Astrocyte (in vitro differentiated cells and primary cell): ENCODE measurements at regions not wholly inside any gene's neighbourhood (a gene's known extent, or its start where the extent isn't known, plus 50 kb on each side); places are given as distances from the start of the nearest gene placed in this dataset.

Experiments used
- DNase-seq: peaks from one replicate; pipeline ENCODE4 v3.0.0-alpha.2; 2010; ENCODE audit warnings: low read depth
- FAIRE-seq: peaks from 2 replicates; lab custom pipeline; 2011; peaks lifted over from hg19 to GRCh38; lab: Jason Lieb, UNC
- H2AFZ ChIP-seq: 2 replicates; pipeline ENCODE4 v1.6.0; 2012; ENCODE audit warnings: low read depth, low read length, inconsistent platforms
- H3K27ac ChIP-seq: 2 replicates; pipeline ENCODE4 v1.5.1; 2011; ENCODE audit warnings: low read depth, low read length, inconsistent platforms
- H3K27me3 ChIP-seq: 2 replicates; pipeline ENCODE4 v1.6.0; 2011; ENCODE audit warnings: low read length, inconsistent platforms; ENCODE audit not compliant: insufficient read depth
- H3K36me3 ChIP-seq: 2 replicates; pipeline ENCODE4 v1.5.1; 2011; ENCODE audit warnings: low read length, inconsistent platforms; ENCODE audit not compliant: insufficient read depth
- H3K4me1 ChIP-seq: 2 replicates; pipeline ENCODE4 v1.5.1; 2011; ENCODE audit warnings: low read length, inconsistent platforms; ENCODE audit not compliant: insufficient read depth
- H3K4me2 ChIP-seq: 2 replicates; pipeline ENCODE4 v1.6.0; 2012; ENCODE audit warnings: low read length, inconsistent platforms
- H3K4me3 ChIP-seq: 2 replicates; pipeline ENCODE4 v1.5.1; 2011; ENCODE audit warnings: low read depth, mild to moderate bottlenecking, low read length, inconsistent platforms; ENCODE audit not compliant: insufficient read depth
- H3K79me2 ChIP-seq: 2 replicates; pipeline ENCODE4 v1.6.0; 2012; ENCODE audit warnings: mild to moderate bottlenecking, low read length, inconsistent platforms; ENCODE audit not compliant: insufficient read depth
- H3K9ac ChIP-seq: 2 replicates; pipeline ENCODE4 v1.6.0; 2012; ENCODE audit warnings: mild to moderate bottlenecking, low read length, inconsistent platforms
- H3K9me3 ChIP-seq: 2 replicates; pipeline ENCODE4 v1.5.1; 2012; ENCODE audit warnings: low read depth, mild to moderate bottlenecking, low read length, inconsistent platforms; ENCODE audit not compliant: insufficient read depth
- H4K20me1 ChIP-seq: 2 replicates; pipeline ENCODE4 v1.6.0; 2012; ENCODE audit warnings: low read length, inconsistent platforms; ENCODE audit not compliant: insufficient read depth
- H3K27ac Mint-ChIP-seq: one replicate; pipeline ENCODE4 v1.8.0; 2021; ENCODE audit warnings: mild to moderate bottlenecking, mixed read lengths; ENCODE audit not compliant: unreplicated experiment
- H3K27me3 Mint-ChIP-seq: one replicate; pipeline ENCODE4 v1.8.0; 2021; ENCODE audit warnings: low read depth, mixed read lengths; ENCODE audit not compliant: unreplicated experiment
- H3K36me3 Mint-ChIP-seq: one replicate; pipeline ENCODE4 v1.8.0; 2021; ENCODE audit warnings: low read depth, mixed read lengths; ENCODE audit not compliant: unreplicated experiment
- H3K4me1 Mint-ChIP-seq: one replicate; pipeline ENCODE4 v1.8.0; 2021; ENCODE audit warnings: low read depth, mixed read lengths; ENCODE audit not compliant: unreplicated experiment
- H3K4me3 Mint-ChIP-seq: one replicate; pipeline ENCODE4 v1.8.0; 2021; ENCODE audit warnings: mild to moderate bottlenecking, moderate library complexity, mixed read lengths; ENCODE audit not compliant: unreplicated experiment
- H3K9me3 Mint-ChIP-seq: one replicate; pipeline ENCODE4 v1.8.0; 2021; ENCODE audit warnings: mild to moderate bottlenecking, mixed read lengths; ENCODE audit not compliant: unreplicated experiment
- CTCF ChIP-seq: IDR thresholded peaks from 2 replicates; pipeline ENCODE4 v1.5.1; 2011; ENCODE audit warnings: low read depth, mild to moderate bottlenecking, inconsistent platforms, low read length, moderate library complexity; ENCODE audit not compliant: insufficient read depth
- EZH2 ChIP-seq: IDR thresholded peaks from 2 replicates; pipeline ENCODE4 v1.6.1; 2012; ENCODE audit warnings: mild to moderate bottlenecking, low read length, inconsistent platforms; ENCODE audit not compliant: insufficient read depth

- TF ChIP-seq EZH2 (no peak), CTCF (no peak)
- no peak overlapping the region for H2AFZ ChIP-seq
- H4K20me1 ChIP-seq = no peaks in the 10 kb centered on the region
- H3K4me1 ChIP-seq = peaks cover 12% of the 10 kb centered on the region
- no peak overlapping the region for H3K27ac ChIP-seq
- H3K9me3 ChIP-seq = no peaks in the 10 kb centered on the region
- no peak overlapping the region for H3K4me2 ChIP-seq
- no peak for FAIRE-seq
- H3K36me3 ChIP-seq = no peaks in the 10 kb centered on the region
- Mint-ChIP-seq H3K27ac (no peak overlapping the region), H3K36me3 (no peaks in the 10 kb centered on the region), H3K4me3 (no peak overlapping the region), H3K9me3 (no peaks in the 10 kb centered on the region), H3K27me3 (peaks cover 4% of the 10 kb centered on the region), H3K4me1 (peaks cover 5% of the 10 kb centered on the region)
- no peak overlapping the region for H3K4me3 ChIP-seq
- no peaks in the 10 kb centered on the region for H3K79me2 ChIP-seq
- H3K9ac ChIP-seq = no peak overlapping the region
- DNase-seq = no peak
- H3K27me3 ChIP-seq = no peaks in the 10 kb centered on the region
Observed at GRCh38 chr10:88120075-88120474, 256.6 kb downstream of the PTEN start.

GRCh38 chr10:88120599-88121333 is 257.3 kb downstream of the PTEN start:
- Histone ChIP-seq H3K9me3 (no peaks in the 10 kb centered on the region), H3K9ac (no peak overlapping the region), H4K20me1 (no peaks in the 10 kb centered on the region), H3K27me3 (no peaks in the 10 kb centered on the region), H3K4me1 (peaks cover 12% of the 10 kb centered on the region), H3K4me2 (no peak overlapping the region), H3K4me3 (no peak overlapping the region), H3K27ac (no peak overlapping the region), H3K36me3 (no peaks in the 10 kb centered on the region), H3K79me2 (no peaks in the 10 kb centered on the region), H2AFZ (no peak overlapping the region)
- no peak for FAIRE-seq
- Mint-ChIP-seq H3K27me3 (peaks cover 4% of the 10 kb centered on the region), H3K4me1 (peaks cover 4% of the 10 kb centered on the region), H3K9me3 (no peaks in the 10 kb centered on the region), H3K36me3 (no peaks in the 10 kb centered on the region), H3K4me3 (no peak overlapping the region), H3K27ac (no peak overlapping the region)
- TF ChIP-seq EZH2 (no peak), CTCF (no peak)
- DNase-seq = no peak

- H3K36me3 Mint-ChIP-seq = no peaks in the 10 kb centered on the region
- no peak for FAIRE-seq
Observed at GRCh38 chr10:88121361-88121760, 257.9 kb downstream of the PTEN start.

More at GRCh38 chr10:88121361-88121760, 257.9 kb downstream of the PTEN start:
- no peak overlapping the region for H2AFZ ChIP-seq
- Mint-ChIP-seq H3K9me3 (no peaks in the 10 kb centered on the region), H3K4me3 (no peak overlapping the region), H3K27me3 (peaks cover 4% of the 10 kb centered on the region), H3K4me1 (peaks cover 4% of the 10 kb centered on the region), H3K27ac (no peak overlapping the region)
- no peaks in the 10 kb centered on the region for H3K79me2 ChIP-seq
- no peak overlapping the region for H3K9ac ChIP-seq
- H3K27me3 ChIP-seq = no peaks in the 10 kb centered on the region
- H3K4me2 ChIP-seq = no peak overlapping the region
- H3K27ac ChIP-seq = no peak overlapping the region
- H3K4me3 ChIP-seq = no peak overlapping the region
- peaks cover 10% of the 10 kb centered on the region for H3K4me1 ChIP-seq
- no peaks in the 10 kb centered on the region for H3K9me3 ChIP-seq
- no peaks in the 10 kb centered on the region for H3K36me3 ChIP-seq
- TF ChIP-seq CTCF = no peak
- no peak for TF ChIP-seq EZH2
- DNase-seq = no peak
- no peaks in the 10 kb centered on the region for H4K20me1 ChIP-seq
